GM12874 (cell line): ENCODE measurements at regions not wholly inside any gene's neighbourhood (a gene's known extent, or its start where the extent isn't known, plus 50 kb on each side); places are given as distances from the start of the nearest gene placed in this dataset.

Experiments
- TF ChIP-seq, protein P1 (sequence below): IDR thresholded peaks from 2 replicates; pipeline ENCODE4 v1.5.1; 2011; ENCODE audit warnings: low read depth, mild to moderate bottlenecking, control low read depth, low read length, moderate library complexity; ENCODE audit not compliant: insufficient read depth

DNA sequence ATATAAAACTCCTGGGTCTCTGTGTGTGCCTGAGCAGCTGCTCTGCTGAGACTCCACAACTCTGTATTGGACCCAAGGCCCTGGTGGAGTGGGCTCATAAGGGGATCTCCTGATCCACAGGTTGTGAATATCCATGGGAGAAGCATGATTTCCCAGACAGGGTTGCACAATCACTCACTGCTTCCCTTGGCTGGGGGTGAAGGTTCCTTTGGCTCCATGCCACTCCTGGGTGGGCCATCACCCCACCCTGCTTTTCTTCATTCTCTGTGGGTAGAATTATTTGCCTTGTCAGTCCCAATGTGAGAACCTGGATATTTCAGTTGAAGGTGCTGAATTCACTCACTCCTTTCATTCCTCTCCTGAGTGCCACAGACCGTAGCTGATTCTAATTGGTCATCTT is 205.2 kb upstream of the TMEM260 start:
- TF ChIP-seq, protein P1, sequence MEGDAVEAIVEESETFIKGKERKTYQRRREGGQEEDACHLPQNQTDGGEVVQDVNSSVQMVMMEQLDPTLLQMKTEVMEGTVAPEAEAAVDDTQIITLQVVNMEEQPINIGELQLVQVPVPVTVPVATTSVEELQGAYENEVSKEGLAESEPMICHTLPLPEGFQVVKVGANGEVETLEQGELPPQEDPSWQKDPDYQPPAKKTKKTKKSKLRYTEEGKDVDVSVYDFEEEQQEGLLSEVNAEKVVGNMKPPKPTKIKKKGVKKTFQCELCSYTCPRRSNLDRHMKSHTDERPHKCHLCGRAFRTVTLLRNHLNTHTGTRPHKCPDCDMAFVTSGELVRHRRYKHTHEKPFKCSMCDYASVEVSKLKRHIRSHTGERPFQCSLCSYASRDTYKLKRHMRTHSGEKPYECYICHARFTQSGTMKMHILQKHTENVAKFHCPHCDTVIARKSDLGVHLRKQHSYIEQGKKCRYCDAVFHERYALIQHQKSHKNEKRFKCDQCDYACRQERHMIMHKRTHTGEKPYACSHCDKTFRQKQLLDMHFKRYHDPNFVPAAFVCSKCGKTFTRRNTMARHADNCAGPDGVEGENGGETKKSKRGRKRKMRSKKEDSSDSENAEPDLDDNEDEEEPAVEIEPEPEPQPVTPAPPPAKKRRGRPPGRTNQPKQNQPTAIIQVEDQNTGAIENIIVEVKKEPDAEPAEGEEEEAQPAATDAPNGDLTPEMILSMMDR: no peak

DNA sequence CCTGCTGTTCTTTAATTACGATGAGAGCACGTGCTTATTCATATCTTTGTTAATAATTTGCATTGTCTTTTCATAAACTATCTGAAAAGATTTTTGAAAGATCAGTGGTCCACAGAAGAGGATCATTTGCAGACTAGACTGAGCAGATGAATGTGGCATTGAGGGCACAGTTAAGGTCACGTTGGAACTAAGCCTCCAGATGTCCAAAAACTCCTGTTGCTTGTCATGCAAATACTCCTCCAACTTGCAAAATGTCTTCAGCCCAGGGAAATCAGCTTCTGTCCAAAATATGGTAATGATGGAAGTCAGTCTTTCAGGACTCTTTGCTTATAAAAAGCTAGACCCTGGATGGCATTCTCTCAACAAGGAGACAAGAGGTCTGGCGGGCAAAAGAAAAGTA is 201.6 kb upstream of the TMEM260 start:
- TF ChIP-seq, protein P1: no peak

DNA sequence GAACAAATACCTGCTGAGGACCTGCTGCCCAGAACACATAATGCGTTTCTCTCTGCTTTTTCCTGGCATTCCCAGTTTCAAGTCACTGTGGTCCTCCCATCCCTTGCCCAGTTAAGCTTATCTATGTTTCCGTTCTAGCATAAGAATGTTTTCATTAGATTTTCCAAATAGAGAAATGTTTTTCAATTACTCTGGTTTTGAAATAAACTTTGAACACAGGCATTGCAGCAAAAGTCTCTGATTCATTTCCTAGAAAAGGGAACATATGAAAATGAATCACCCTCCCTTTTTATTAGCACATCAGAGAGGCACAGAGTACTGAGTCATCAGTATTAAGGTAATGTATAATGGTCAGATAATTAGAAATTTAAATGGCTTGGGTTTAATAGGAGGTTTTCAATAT is 201.1 kb upstream of the TMEM260 start:
- TF ChIP-seq, protein P1: no peak

DNA sequence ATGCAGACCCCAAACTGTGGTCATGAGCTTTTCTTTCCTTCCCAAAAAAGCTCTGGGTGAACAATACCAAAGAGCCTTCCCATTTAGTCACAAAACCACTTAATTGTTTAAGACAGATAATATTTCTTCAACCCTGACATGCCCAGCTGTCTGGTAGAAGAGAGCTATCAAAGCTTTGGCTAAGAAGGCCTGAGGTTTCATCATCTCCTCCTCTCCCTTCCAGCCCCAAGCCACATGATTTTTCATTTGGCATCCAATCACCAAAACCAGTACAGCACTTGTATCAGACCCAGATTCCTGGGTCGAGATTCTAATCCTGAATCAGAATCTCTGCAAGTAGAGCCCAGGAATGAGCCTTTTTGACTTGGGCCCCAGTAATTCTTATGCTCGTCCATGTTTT is 199.6 kb upstream of the TMEM260 start:
- TF ChIP-seq, protein P1: no peak

DNA sequence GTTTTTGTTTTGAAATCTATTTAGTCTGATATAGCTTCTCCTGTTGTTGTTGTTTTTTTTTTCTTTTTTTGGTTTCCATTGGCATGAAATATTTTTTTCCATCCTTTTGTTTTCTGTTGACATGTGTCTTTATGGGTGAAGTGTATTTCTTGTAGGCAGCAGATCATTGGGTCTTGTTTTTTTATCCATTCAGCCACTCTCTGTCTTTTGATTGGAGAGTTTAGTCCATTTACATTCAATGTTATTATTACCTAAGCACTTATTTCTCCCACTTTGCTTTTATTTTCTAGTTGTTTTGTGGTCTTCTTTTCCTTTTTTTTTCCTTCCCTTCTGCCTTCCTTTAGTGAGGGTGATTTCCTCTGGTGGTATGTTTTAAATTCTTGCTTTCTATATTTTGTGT is 193.6 kb upstream of the TMEM260 start:
- TF ChIP-seq, protein P1: no peak

DNA sequence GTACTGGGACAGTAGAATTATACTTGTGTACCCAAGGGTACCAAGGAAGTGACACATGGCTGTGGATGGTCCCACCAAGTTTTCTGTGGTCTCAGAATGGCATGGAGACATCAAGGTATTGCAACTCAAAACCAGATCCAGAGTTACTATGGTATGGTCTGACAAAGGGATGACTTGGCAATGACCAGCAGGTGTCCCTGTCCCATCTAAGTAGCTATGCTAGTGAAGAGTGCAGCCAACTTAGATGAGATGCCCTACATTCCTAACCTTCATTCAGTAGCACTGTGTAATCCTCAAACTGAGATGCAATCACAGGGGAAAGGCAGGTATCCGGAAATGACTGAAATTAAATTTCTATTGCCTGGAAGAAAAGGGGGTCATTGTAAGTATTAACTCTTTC is 188.7 kb upstream of the TMEM260 start:
- TF ChIP-seq, protein P1: no peak

DNA sequence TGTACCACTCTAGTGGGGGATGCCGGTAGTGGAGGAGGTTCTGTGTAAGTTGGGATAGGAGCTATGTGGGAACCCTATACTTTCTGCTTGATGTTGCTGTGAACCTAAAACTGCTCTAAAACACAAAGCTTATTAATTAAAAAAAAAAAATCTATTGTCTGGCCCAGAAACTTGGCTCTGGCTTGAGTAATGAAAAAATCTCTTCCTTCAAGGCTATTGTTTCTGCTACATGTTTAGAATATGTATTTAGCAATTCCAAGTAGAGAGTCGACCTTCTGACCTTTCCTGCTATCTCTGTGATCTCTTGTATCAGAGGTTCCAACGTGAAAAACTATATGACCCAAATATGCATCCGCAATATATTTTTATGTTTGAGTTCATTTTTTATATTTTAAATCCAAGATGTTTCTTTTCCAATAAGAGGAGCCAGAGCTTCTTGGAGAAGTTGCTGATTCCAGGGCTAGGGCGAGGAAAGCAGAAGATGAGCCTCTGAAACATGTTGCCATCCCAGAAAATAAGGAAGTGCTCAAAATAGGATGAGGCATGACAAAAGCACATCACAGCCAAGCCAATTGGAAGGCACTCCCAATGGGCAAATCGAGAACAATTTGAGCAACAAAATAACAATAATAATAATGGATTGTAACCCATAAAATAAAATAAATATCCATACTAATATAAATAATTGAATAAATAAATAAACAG is 184.6 kb upstream of the TMEM260 start:
- TF ChIP-seq, protein P1: no peak
